Naive B cell (primary cell): ENCODE measurements at regions not wholly inside any gene's neighbourhood (a gene's known extent, or its start where the extent isn't known, plus 50 kb on each side); places are given as distances from the start of the nearest gene placed in this dataset.
A peak's percentile ranks its signal among the peaks of the same experiment; 100 is the strongest.

Source experiments
- ATAC-seq, 2 donors: fragments of 150-1000 bp; cut with Tn5 transposase; 2 replicates each; pipeline ENCODE4 v1.10.0; 2021; ENCODE audit warnings: low read depth in 2 of 2, mild to moderate bottlenecking in 2 of 2, moderate library complexity in 2 of 2
- DNase-seq: peaks from one replicate; pipeline ENCODE4 v3.0.0; 2022
- H3K27ac Mint-ChIP-seq, 6 donors: one replicate each; pipeline ENCODE4 v1.8.0; 2020 to 2022; ENCODE audit warnings: mild to moderate bottlenecking in 6 of 6, mixed read lengths in 6 of 6, moderate library complexity in 5 of 6, inconsistent platforms in 2 of 6
- H3K27me3 Mint-ChIP-seq, 3 donors: one replicate each; pipeline ENCODE4 v1.8.0; 2021 to 2022; ENCODE audit warnings: mixed read lengths in 3 of 3, mild to moderate bottlenecking in 1 of 3
- H3K36me3 Mint-ChIP-seq, 2 donors: one replicate each; pipeline ENCODE4 v1.8.0; 2020 to 2022; ENCODE audit warnings: mixed read lengths in 2 of 2, inconsistent platforms in 1 of 2, mild to moderate bottlenecking in 1 of 2
- H3K4me1 Mint-ChIP-seq, 3 donors: one replicate each; pipeline ENCODE4 v1.8.0; 2020 to 2022; ENCODE audit warnings: mixed read lengths in 3 of 3, inconsistent platforms in 1 of 3, mild to moderate bottlenecking in 1 of 3, moderate library complexity in 1 of 3
- H3K4me3 Mint-ChIP-seq, 8 donors: one replicate each; pipeline ENCODE4 v1.8.0; 2020 to 2022; ENCODE audit warnings: mild to moderate bottlenecking in 8 of 8, mixed read lengths in 8 of 8, moderate library complexity in 8 of 8, inconsistent platforms in 2 of 8
- H3K9me3 Mint-ChIP-seq, 7 donors: one replicate each; pipeline ENCODE4 v1.8.0; 2020 to 2022; ENCODE audit warnings: mixed read lengths in 7 of 7, mild to moderate bottlenecking in 5 of 7, inconsistent platforms in 2 of 7, moderate library complexity in 1 of 7

DNA sequence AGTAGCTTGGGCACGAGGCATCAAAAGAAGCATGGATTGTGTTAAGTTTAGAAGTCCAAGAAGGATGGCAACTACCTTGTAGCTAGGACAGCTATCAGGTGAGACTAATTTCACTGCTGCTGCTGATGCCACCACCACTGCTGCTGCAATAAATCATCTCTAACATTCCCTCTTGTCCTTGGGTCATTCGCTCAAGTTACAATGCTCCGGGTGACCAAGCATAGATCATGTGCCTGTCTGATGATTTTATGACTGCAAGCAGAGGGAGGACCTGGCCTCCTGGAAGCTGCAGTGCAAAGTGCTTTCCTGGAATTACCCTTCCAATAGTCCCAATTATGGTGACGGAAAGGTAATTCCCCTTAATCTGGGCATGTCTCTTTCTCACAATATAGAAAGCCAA, 334.4 kb downstream of the PRELID2 start:
- DNase-seq (no peak), ATAC-seq (no peak)
- H3K36me3 Mint-ChIP-seq: no peaks in the 10 kb centered on the region
- no peaks in the 10 kb centered on the region for H3K4me1 Mint-ChIP-seq
- H3K9me3 Mint-ChIP-seq: peaks cover 4 to 24% (median 8%) of the 10 kb centered on the region in 7 donors
- no peak overlapping the region for H3K4me3 Mint-ChIP-seq
- no peaks in the 10 kb centered on the region for H3K27me3 Mint-ChIP-seq
- H3K27ac Mint-ChIP-seq: no peak overlapping the region

- Mint-ChIP-seq H3K27me3 (no peaks in the 10 kb centered on the region), H3K4me3 (no peak overlapping the region), H3K27ac (no peak overlapping the region), H3K9me3 (peaks cover 4 to 22% (median 8%) of the 10 kb centered on the region in 7 donors), H3K36me3 (no peaks in the 10 kb centered on the region), H3K4me1 (no peaks in the 10 kb centered on the region)
- no peak for DNase-seq
- no peak for ATAC-seq
Measured at GRCh38 chr5:145499483-145499882, 335.7 kb downstream of the PRELID2 start.

DNA sequence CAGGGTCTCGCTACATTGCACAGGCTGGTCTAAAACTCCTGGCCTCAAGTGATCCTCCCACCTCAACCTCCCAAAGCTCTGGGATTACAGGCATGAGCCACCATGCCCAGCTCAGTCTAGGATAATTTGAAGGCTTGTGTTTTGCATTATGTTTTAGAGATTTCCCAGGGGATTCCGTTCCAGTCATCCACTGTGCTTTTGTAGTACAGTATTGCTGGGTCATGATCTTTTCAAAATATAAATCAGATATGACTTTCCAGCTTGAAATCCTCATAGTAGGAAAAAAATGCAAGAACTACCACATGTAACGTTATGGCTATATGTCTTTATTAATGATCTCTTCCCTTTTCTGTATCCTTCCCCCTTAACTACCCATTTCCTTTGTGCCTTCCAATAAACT, 338.1 kb downstream of the PRELID2 start:
- Mint-ChIP-seq H3K27ac (no peak overlapping the region), H3K4me3 (no peak overlapping the region), H3K27me3 (no peaks in the 10 kb centered on the region), H3K4me1 (no peaks in the 10 kb centered on the region), H3K36me3 (no peaks in the 10 kb centered on the region), H3K9me3 (peaks cover 3 to 21% (median 8%) of the 10 kb centered on the region in 7 donors)
- ATAC-seq (no peak), DNase-seq (no peak)

DNA sequence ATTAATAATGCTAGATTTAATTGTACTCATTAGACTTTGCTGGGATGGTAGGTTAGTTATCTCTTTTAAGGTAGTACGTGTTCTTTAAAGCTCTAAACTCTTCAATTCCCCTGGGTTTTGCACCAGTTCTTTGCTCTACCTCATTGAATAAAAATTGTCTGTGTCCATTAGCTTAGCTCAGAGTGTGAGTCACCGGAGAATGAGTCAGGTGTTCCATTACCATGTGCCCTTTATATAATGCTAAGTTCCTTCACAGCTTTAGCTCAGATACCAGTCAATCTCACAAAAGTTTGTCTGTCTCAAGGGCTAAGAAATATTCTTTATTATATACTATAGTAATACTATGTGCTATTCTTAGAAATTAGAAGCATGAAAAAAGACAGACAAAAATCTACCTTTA, 339.4 kb downstream of the PRELID2 start:
- no peaks in the 10 kb centered on the region for H3K27me3 Mint-ChIP-seq
- no peak for ATAC-seq
- no peaks in the 10 kb centered on the region for H3K4me1 Mint-ChIP-seq
- peaks cover 3 to 17% (median 8%) of the 10 kb centered on the region in 7 donors for H3K9me3 Mint-ChIP-seq
- H3K4me3 Mint-ChIP-seq: no peak overlapping the region
- no peak for DNase-seq
- no peak overlapping the region for H3K27ac Mint-ChIP-seq
- H3K36me3 Mint-ChIP-seq: no peaks in the 10 kb centered on the region

- no peak for DNase-seq
- Mint-ChIP-seq H3K27me3 (no peaks in the 10 kb centered on the region), H3K4me1 (no peaks in the 10 kb centered on the region), H3K27ac (no peak overlapping the region), H3K9me3 (peaks cover 3 to 16% (median 8%) of the 10 kb centered on the region in 7 donors), H3K36me3 (no peaks in the 10 kb centered on the region), H3K4me3 (no peak overlapping the region)
- no peak for ATAC-seq
Measured at GRCh38 chr5:145495196-145495595, 339.9 kb downstream of the PRELID2 start.

- Mint-ChIP-seq H3K27me3 (no peaks in the 10 kb centered on the region), H3K4me1 (no peaks in the 10 kb centered on the region), H3K36me3 (no peaks in the 10 kb centered on the region), H3K9me3 (peaks cover 0 to 14% (median 6%) of the 10 kb centered on the region in 7 donors), H3K4me3 (peak overlapping the region in 1 of 8 donors; percentile 0), H3K27ac (no peak overlapping the region)
- DNase-seq (no peak), ATAC-seq (no peak)
Measured at GRCh38 chr5:145493435-145493834, 341.7 kb downstream of the PRELID2 start.

- Mint-ChIP-seq H3K27ac (no peak overlapping the region), H3K27me3 (no peaks in the 10 kb centered on the region), H3K4me3 (no peak overlapping the region), H3K9me3 (peaks cover 0 to 6% (median 3%) of the 10 kb centered on the region in 7 donors), H3K36me3 (no peaks in the 10 kb centered on the region), H3K4me1 (no peaks in the 10 kb centered on the region)
- DNase-seq: no peak
- ATAC-seq: no peak
Measured at GRCh38 chr5:145489516-145489915, 345.6 kb downstream of the PRELID2 start.

- Mint-ChIP-seq H3K36me3 (no peaks in the 10 kb centered on the region), H3K4me3 (no peak overlapping the region), H3K27ac (no peak overlapping the region), H3K4me1 (no peaks in the 10 kb centered on the region), H3K9me3 (peaks cover 0 to 4% (median 0%) of the 10 kb centered on the region in 7 donors), H3K27me3 (no peaks in the 10 kb centered on the region)
- ATAC-seq: no peak
- DNase-seq: no peak
Measured at GRCh38 chr5:145484158-145484557, 351.0 kb downstream of the PRELID2 start.

GRCh38 chr5:145483212-145483611, 351.9 kb downstream of the PRELID2 start:
- H3K4me3 Mint-ChIP-seq: no peak overlapping the region
- DNase-seq (no peak), ATAC-seq (no peak)
- no peaks in the 10 kb centered on the region for H3K27me3 Mint-ChIP-seq
- peaks cover 0 to 6% (median 0%) of the 10 kb centered on the region in 7 donors for H3K9me3 Mint-ChIP-seq
- H3K27ac Mint-ChIP-seq: no peak overlapping the region
- H3K4me1 Mint-ChIP-seq: no peaks in the 10 kb centered on the region
- no peaks in the 10 kb centered on the region for H3K36me3 Mint-ChIP-seq

GRCh38 chr5:145479857-145480256, 355.3 kb downstream of the PRELID2 start:
- Mint-ChIP-seq H3K4me1 (no peaks in the 10 kb centered on the region), H3K27ac (no peak overlapping the region), H3K9me3 (peaks cover 0 to 6% (median 0%) of the 10 kb centered on the region in 7 donors), H3K4me3 (no peak overlapping the region), H3K36me3 (no peaks in the 10 kb centered on the region), H3K27me3 (no peaks in the 10 kb centered on the region)
- ATAC-seq (no peak), DNase-seq (no peak)

- no peak overlapping the region for H3K27ac Mint-ChIP-seq
- DNase-seq: no peak
- no peaks in the 10 kb centered on the region for H3K36me3 Mint-ChIP-seq
- no peaks in the 10 kb centered on the region for H3K4me1 Mint-ChIP-seq
- H3K27me3 Mint-ChIP-seq: no peaks in the 10 kb centered on the region
- ATAC-seq: no peak
- no peak overlapping the region for H3K4me3 Mint-ChIP-seq
- H3K9me3 Mint-ChIP-seq: peaks cover 0 to 10% (median 0%) of the 10 kb centered on the region in 7 donors
Measured at GRCh38 chr5:145479271-145479670, 355.9 kb downstream of the PRELID2 start.

- DNase-seq: no peak
- H3K36me3 Mint-ChIP-seq: no peaks in the 10 kb centered on the region
- H3K27ac Mint-ChIP-seq: no peak overlapping the region
- ATAC-seq: no peak
- no peaks in the 10 kb centered on the region for H3K27me3 Mint-ChIP-seq
- H3K4me3 Mint-ChIP-seq: no peak overlapping the region
- peaks cover 0 to 10% (median 0%) of the 10 kb centered on the region in 7 donors for H3K9me3 Mint-ChIP-seq
- H3K4me1 Mint-ChIP-seq: no peaks in the 10 kb centered on the region
Measured at GRCh38 chr5:145478651-145479050, 356.5 kb downstream of the PRELID2 start.

- H3K4me1 Mint-ChIP-seq: no peaks in the 10 kb centered on the region
- H3K4me3 Mint-ChIP-seq: no peak overlapping the region
- peaks cover 0 to 4% (median 0%) of the 10 kb centered on the region in 7 donors for H3K9me3 Mint-ChIP-seq
- H3K27ac Mint-ChIP-seq: no peak overlapping the region
- ATAC-seq (no peak), DNase-seq (no peak)
- H3K27me3 Mint-ChIP-seq: no peaks in the 10 kb centered on the region
- no peaks in the 10 kb centered on the region for H3K36me3 Mint-ChIP-seq
Measured at GRCh38 chr5:145473042-145473642, 362.0 kb downstream of the PRELID2 start.

DNA sequence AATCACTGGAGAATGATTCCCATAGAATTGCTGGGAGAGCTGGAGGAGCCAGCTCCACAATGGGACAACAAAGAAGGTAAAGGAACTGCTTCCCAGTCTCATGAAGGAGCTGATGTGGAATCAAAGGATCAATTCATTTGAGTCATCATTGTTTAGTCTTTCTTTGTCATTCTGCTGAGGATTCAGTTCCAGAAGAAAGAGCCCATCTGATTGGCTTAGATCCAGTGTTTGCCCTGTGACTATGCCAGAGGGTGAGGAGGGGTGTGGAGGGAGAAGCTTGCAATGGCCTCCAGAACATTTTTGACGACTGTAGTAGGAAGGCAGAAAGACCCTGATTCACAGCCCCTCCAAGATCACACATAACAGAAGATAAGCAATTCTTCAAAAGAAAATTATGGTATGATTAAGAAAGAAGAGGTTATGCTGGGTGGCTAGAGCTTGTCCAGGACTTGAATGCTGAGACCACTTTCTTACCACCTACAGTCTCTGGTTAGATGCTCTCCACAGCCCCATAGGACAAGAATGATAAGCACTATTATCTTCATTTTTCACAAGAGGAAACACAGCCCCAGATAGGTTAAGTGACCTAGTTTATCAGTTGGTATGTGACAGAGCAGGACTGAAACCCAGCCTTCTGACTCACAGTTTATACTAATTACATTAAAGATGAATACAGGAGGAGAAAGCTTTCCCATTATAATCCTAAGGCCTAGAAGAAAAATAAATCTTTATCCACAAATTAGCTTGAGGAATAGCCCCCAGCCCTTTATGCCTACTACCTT, 363.1 kb downstream of the PRELID2 start:
- DNase-seq (no peak), ATAC-seq (no peak)
- H3K36me3 Mint-ChIP-seq: no peaks in the 10 kb centered on the region
- H3K9me3 Mint-ChIP-seq: peaks cover 0 to 4% (median 0%) of the 10 kb centered on the region in 7 donors
- H3K27ac Mint-ChIP-seq: no peak overlapping the region
- H3K4me1 Mint-ChIP-seq: no peaks in the 10 kb centered on the region
- H3K27me3 Mint-ChIP-seq: no peaks in the 10 kb centered on the region
- no peak overlapping the region for H3K4me3 Mint-ChIP-seq
